ENCODE measurements at regions not wholly inside any gene's neighbourhood (a gene's known extent, or its start where the extent isn't known, plus 50 kb on each side); places are given as distances from the start of the nearest gene placed in this dataset.

DNA sequence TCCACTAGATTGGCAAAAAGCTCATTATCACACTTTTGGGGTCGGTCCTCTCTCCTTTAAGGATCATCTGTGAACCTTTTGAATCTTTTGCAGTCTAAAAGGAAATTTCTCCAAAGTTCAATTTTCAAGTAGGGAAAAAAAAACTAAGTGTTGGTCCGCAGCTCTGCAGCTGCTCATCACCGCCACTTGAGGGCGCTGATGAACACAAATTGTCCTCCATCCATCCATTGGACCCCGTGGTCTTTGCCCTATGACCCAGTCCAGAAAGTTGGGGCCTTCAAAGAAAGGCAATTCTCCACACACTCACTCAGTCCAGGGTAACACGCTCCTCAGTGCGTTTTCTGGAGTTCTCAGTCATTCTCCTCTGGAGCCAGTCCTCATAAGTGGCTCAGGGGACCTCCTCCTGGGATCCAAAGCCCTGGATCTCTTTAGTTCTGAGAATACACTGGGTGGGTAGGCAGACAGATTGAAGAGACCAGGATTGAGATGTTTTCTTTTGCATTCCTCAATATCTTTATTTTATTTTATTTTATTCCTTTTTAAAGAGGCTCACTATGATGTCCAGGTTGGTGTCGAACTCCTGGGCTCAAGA is 63.6 kb upstream of the SLC28A3 start:
- Histone ChIP-seq H3K27me3 (ENCODE audit: control insufficient read depth, insufficient read depth, low read length) (no peaks in the 10 kb centered on the region), H3K36me3 (ENCODE audit: control insufficient read depth, insufficient read depth, low read length) (no peaks in the 10 kb centered on the region), H3K4me3 (replicated peaks in 1 of 4; ENCODE audit: control extremely low read depth in 1 of 4, insufficient read depth in 1 of 4, low read depth in 3 of 4, low read length in 4 of 4) (no peak overlapping the region), H2AFZ (ENCODE audit: low read length) (no peak overlapping the region), H3K79me2 (ENCODE audit: control insufficient read depth, insufficient read depth, low read length) (no peaks in the 10 kb centered on the region), H3K4me2 (ENCODE audit: extremely low read depth, insufficient read depth, low read length) (no peak overlapping the region), H3K4me1 (ENCODE audit: control insufficient read depth, extremely low read depth, insufficient read depth, low read length) (no peaks in the 10 kb centered on the region), H4K20me1 (ENCODE audit: control insufficient read depth, extremely low read depth, insufficient read depth, low read length) (no peaks in the 10 kb centered on the region), H3K27ac (ENCODE audit: insufficient read depth, low read length) (no peak overlapping the region), H3K9me3 (ENCODE audit: control insufficient read depth, insufficient read depth, low read depth, low read length) (no peaks in the 10 kb centered on the region), H3K9ac (ENCODE audit: insufficient read depth, low read length) (no peak overlapping the region)
- TF ChIP-seq, protein P1, sequence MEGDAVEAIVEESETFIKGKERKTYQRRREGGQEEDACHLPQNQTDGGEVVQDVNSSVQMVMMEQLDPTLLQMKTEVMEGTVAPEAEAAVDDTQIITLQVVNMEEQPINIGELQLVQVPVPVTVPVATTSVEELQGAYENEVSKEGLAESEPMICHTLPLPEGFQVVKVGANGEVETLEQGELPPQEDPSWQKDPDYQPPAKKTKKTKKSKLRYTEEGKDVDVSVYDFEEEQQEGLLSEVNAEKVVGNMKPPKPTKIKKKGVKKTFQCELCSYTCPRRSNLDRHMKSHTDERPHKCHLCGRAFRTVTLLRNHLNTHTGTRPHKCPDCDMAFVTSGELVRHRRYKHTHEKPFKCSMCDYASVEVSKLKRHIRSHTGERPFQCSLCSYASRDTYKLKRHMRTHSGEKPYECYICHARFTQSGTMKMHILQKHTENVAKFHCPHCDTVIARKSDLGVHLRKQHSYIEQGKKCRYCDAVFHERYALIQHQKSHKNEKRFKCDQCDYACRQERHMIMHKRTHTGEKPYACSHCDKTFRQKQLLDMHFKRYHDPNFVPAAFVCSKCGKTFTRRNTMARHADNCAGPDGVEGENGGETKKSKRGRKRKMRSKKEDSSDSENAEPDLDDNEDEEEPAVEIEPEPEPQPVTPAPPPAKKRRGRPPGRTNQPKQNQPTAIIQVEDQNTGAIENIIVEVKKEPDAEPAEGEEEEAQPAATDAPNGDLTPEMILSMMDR (conservative IDR thresholded peaks at IDR 0.05 in 1 of 2, IDR thresholded peaks at IDR 0.05 in 1 of 2; ENCODE audit: low read depth in 1 of 2, low read length in 2 of 2): peak in 1 of 2 donors; percentile 32
- no peak for TF ChIP-seq EZH2 (IDR thresholded peaks at IDR 0.05; ENCODE audit: low read length, missing control alignments)
- no peak for DNase-seq (ENCODE audit: low read depth in 2 of 2)

DNA sequence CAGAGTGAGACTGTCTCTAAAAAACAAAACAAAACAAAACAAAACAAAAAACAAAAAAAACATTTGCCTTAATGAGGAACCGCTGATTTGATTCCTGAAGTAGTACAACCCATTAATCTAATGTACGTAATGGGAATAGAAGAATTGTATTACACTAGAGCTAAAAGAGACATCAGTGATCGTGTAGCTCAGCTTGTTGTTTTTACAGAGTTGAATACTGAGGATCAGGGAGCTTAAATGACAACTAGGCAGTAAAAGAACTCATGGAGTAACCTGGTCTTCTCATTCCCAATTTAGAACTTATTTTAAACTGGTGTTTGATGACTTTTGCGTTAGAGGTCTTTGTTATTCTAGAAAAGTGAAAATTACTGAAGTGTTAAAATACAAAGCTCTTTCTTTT is 65.1 kb upstream of the SLC28A3 start:
- TF ChIP-seq, protein P1 (conservative IDR thresholded peaks at IDR 0.05 in 1 of 2, IDR thresholded peaks at IDR 0.05 in 1 of 2; ENCODE audit: low read depth in 1 of 2, low read length in 2 of 2): no peak
- no peak for TF ChIP-seq EZH2 (IDR thresholded peaks at IDR 0.05; ENCODE audit: low read length, missing control alignments)
- no peak for DNase-seq (ENCODE audit: low read depth in 2 of 2)

DNA sequence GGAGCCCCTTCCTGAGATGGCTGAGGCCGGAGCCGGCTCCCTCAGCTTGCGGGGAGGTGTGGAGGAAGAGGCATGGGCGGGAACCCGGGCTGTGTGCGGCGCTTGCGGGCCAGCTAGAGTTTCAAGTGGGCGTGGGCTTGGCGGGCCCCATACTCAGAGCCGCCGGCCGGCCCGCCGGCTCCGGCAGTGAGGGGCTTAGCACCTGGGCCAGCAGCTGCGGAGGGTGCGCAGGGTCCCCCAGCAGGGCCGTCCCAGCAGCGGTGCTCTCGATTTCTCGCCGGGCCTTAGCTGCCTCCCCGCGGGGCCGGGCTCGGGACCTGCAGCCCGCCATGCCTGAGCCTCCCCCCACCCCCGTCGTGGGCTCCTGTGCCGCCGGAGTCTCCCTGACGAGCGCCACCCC is 67.9 kb upstream of the SLC28A3 start:
- H3K4me3 ChIP-seq (replicated peaks in 1 of 4; ENCODE audit: control extremely low read depth in 1 of 4, insufficient read depth in 1 of 4, low read depth in 3 of 4, low read length in 4 of 4): no peak overlapping the region
- no peak for TF ChIP-seq EZH2 (IDR thresholded peaks at IDR 0.05; ENCODE audit: low read length, missing control alignments)
- TF ChIP-seq, protein P1 (conservative IDR thresholded peaks at IDR 0.05 in 1 of 2, IDR thresholded peaks at IDR 0.05 in 1 of 2; ENCODE audit: low read depth in 1 of 2, low read length in 2 of 2): no peak
- no peak overlapping the region for H3K4me2 ChIP-seq (ENCODE audit: extremely low read depth, insufficient read depth, low read length)
- H3K79me2 ChIP-seq (ENCODE audit: control insufficient read depth, insufficient read depth, low read length): no peaks in the 10 kb centered on the region
- no peaks in the 10 kb centered on the region for H3K27me3 ChIP-seq (ENCODE audit: control insufficient read depth, insufficient read depth, low read length)
- H3K9me3 ChIP-seq (ENCODE audit: control insufficient read depth, insufficient read depth, low read depth, low read length): no peaks in the 10 kb centered on the region
- H3K9ac ChIP-seq (ENCODE audit: insufficient read depth, low read length): no peak overlapping the region
- no peaks in the 10 kb centered on the region for H3K36me3 ChIP-seq (ENCODE audit: control insufficient read depth, insufficient read depth, low read length)
- H3K4me1 ChIP-seq (ENCODE audit: control insufficient read depth, extremely low read depth, insufficient read depth, low read length): no peaks in the 10 kb centered on the region
- H2AFZ ChIP-seq (ENCODE audit: low read length): no peak overlapping the region
- H4K20me1 ChIP-seq (ENCODE audit: control insufficient read depth, extremely low read depth, insufficient read depth, low read length): no peaks in the 10 kb centered on the region
- H3K27ac ChIP-seq (ENCODE audit: insufficient read depth, low read length): no peak overlapping the region
- no peak for DNase-seq (ENCODE audit: low read depth in 2 of 2)

More for the DNA sequence above, 65.1 kb upstream of the SLC28A3 start:
- Histone ChIP-seq H3K4me2 (ENCODE audit: extremely low read depth, insufficient read depth, low read length) (no peak overlapping the region), H3K9me3 (ENCODE audit: control insufficient read depth, insufficient read depth, low read depth, low read length) (no peaks in the 10 kb centered on the region), H3K27me3 (ENCODE audit: control insufficient read depth, insufficient read depth, low read length) (no peaks in the 10 kb centered on the region), H4K20me1 (ENCODE audit: control insufficient read depth, extremely low read depth, insufficient read depth, low read length) (no peaks in the 10 kb centered on the region), H2AFZ (ENCODE audit: low read length) (no peak overlapping the region), H3K36me3 (ENCODE audit: control insufficient read depth, insufficient read depth, low read length) (no peaks in the 10 kb centered on the region), H3K27ac (ENCODE audit: insufficient read depth, low read length) (no peak overlapping the region), H3K4me1 (ENCODE audit: control insufficient read depth, extremely low read depth, insufficient read depth, low read length) (no peaks in the 10 kb centered on the region), H3K79me2 (ENCODE audit: control insufficient read depth, insufficient read depth, low read length) (no peaks in the 10 kb centered on the region), H3K9ac (ENCODE audit: insufficient read depth, low read length) (no peak overlapping the region), H3K4me3 (replicated peaks in 1 of 4; ENCODE audit: control extremely low read depth in 1 of 4, insufficient read depth in 1 of 4, low read depth in 3 of 4, low read length in 4 of 4) (no peak overlapping the region)

Data from fibroblast of lung (primary cell).